Eye (tissue), 1 donor: ENCODE measurements at regions not wholly inside any gene's neighbourhood (a gene's known extent, or its start where the extent isn't known, plus 50 kb on each side); places are given as distances from the start of the nearest gene placed in this dataset.

Source experiments
- DNase-seq: peaks from one replicate; pipeline ENCODE4 v3.0.0-alpha.2; 2015

DNA sequence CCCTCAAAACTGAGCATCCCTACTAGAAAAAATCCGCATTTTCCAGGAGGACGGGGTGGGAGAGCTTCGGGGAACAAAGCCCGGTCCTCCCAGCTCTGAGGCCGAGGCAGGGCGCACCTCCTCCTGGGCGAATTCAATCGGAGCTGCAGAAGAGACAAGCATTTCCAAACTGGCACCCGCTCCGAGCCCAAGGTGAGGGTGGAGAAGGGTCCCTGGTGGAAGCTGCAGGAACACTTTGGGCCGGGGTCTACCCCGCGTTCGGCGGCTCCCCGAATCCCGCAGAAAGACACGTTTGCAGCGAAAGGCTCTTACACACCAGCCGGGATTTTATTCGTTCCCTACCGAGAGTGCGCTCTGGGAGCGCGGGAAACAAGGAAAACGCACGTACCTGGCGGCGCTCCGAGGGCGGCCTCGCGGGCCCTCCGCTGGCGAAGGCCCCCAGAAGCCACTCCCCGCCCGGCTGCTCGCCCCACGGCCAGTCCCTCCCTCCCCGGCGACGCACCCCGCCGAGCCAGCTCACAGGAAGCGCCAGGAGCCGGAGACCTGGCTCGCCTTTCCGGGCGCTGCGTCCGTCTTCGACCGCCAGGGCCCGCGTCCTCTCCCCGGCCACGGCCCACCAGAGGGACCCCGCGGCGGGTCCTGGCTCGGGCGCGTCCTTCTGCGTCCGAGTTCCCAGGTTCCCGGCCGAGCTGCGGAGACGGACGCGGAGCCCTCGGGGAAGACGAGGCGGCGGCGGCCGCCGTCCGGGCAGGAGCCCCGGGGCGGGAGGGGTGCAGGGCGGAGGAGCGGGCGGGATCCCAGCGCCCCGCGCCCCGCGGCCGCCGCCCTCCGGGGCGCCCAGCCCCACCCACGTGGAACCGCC is 49.8 kb upstream of the BAHCC1 start:
- peak; percentile 86 for DNase-seq
